ENCODE measurements at regions not wholly inside any gene's neighbourhood (a gene's known extent, or its start where the extent isn't known, plus 50 kb on each side); places are given as distances from the start of the nearest gene placed in this dataset.

- no peak for TF ChIP-seq NFRKB (IDR thresholded peaks at IDR 0.05)
- TF ChIP-seq ZNF384 (IDR thresholded peaks at IDR 0.05): no peak
- TF ChIP-seq ARNT (IDR thresholded peaks at IDR 0.05): no peak
- no peak for TF ChIP-seq FOXM1 (IDR thresholded peaks at IDR 0.05; ENCODE audit: borderline replicate concordance)
- no peak for TF ChIP-seq SUZ12 (IDR thresholded peaks at IDR 0.05)
- no peak for TF ChIP-seq CTBP1 (IDR thresholded peaks at IDR 0.05; ENCODE audit: borderline replicate concordance)
- no peak for TF ChIP-seq BHLHE40 (IDR thresholded peaks at IDR 0.05; ENCODE audit: borderline replicate concordance)
- no peak for TF ChIP-seq L3MBTL2 (conservative IDR thresholded peaks at IDR 0.05)
Observed at GRCh38 chr10:78351283-78351682, 317.6 kb downstream of the RPS24 start.

Data from HEK293T (cell line).